Mesenchymal stem cell (in vitro differentiated cells and primary cell): ENCODE measurements at regions not wholly inside any gene's neighbourhood (a gene's known extent, or its start where the extent isn't known, plus 50 kb on each side); places are given as distances from the start of the nearest gene placed in this dataset.
A peak's percentile ranks its signal among the peaks of the same experiment; 100 is the strongest.

Source experiments
- DNase-seq: peaks from one replicate; pipeline ENCODE4 v3.0.0-alpha.2; 2013
- H2AFZ ChIP-seq: one replicate; pipeline ENCODE4 v1.6.1; 2013; ENCODE audit warnings: low read depth, mild to moderate bottlenecking, control low read depth, inconsistent platforms, low read length, moderate library complexity
- H2AK5ac ChIP-seq: 2 replicates; pipeline ENCODE4 v1.6.1; 2013; ENCODE audit warnings: low read length, moderate library complexity, mild to moderate bottlenecking, inconsistent platforms; ENCODE audit not compliant: severe bottlenecking
- H2BK120ac ChIP-seq: one replicate; pipeline ENCODE4 v1.6.1; 2013; ENCODE audit warnings: low read depth, mild to moderate bottlenecking, inconsistent platforms, low read length, moderate library complexity
- H2BK12ac ChIP-seq, 2 experiments: one replicate each; pipeline ENCODE4 v1.6.1; 2013; ENCODE audit warnings: inconsistent platforms in 2 of 2, low read length in 2 of 2, mild to moderate bottlenecking in 2 of 2, moderate library complexity in 2 of 2, control low read depth in 1 of 2
- H2BK15ac ChIP-seq: one replicate; pipeline ENCODE4 v1.6.1; 2013; ENCODE audit warnings: mild to moderate bottlenecking, low read depth, inconsistent platforms; ENCODE audit not compliant: poor library complexity, severe bottlenecking
- H2BK5ac ChIP-seq: 2 replicates; pipeline ENCODE4 v1.6.1; 2013; ENCODE audit warnings: low read depth, mild to moderate bottlenecking, low read length, control low read depth, inconsistent platforms; ENCODE audit not compliant: poor library complexity, severe bottlenecking
- H3K14ac ChIP-seq, 2 experiments: one replicate each; pipeline ENCODE4 v1.6.1; 2013; ENCODE audit warnings: inconsistent platforms in 2 of 2, low read length in 2 of 2, control low read depth in 1 of 2, mild to moderate bottlenecking in 1 of 2, moderate library complexity in 1 of 2
- H3K18ac ChIP-seq, 2 experiments: one replicate each; pipeline ENCODE4 v1.6.1; 2013; ENCODE audit warnings: inconsistent platforms in 2 of 2, low read length in 2 of 2, control low read depth in 1 of 2, low read depth in 1 of 2, mild to moderate bottlenecking in 1 of 2
- H3K23ac ChIP-seq, 2 experiments: one replicate each; pipeline ENCODE4 v1.6.1; 2013; ENCODE audit warnings: inconsistent platforms in 2 of 2, low read length in 2 of 2, mild to moderate bottlenecking in 2 of 2, moderate library complexity in 2 of 2, control low read depth in 1 of 2
- H3K27ac ChIP-seq: 2 replicates; pipeline ENCODE4 v1.5.1; 2013; ENCODE audit warnings: mild to moderate bottlenecking, moderate library complexity, low read length, control low read depth, inconsistent platforms; ENCODE audit not compliant: poor library complexity, severe bottlenecking
- H3K27me3 ChIP-seq, 2 experiments: 2 replicates each; pipeline versions ENCODE4 v1.6.1 to v1.7.0; 2013; ENCODE audit warnings: low read length in 2 of 2, mild to moderate bottlenecking in 2 of 2, moderate library complexity in 2 of 2, control low read depth in 1 of 2, inconsistent platforms in 1 of 2; ENCODE audit not compliant: control insufficient read depth in 1 of 2, insufficient read depth in 1 of 2
- H3K36me3 ChIP-seq, 2 experiments: 2 replicates each; pipeline versions ENCODE4 v1.6.1 to v1.7.0; 2013; ENCODE audit warnings: low read length in 2 of 2, control low read depth in 1 of 2, inconsistent platforms in 1 of 2, low read depth in 1 of 2, mild to moderate bottlenecking in 1 of 2; ENCODE audit not compliant: insufficient read depth in 2 of 2, control insufficient read depth in 1 of 2
- H3K4ac ChIP-seq, 2 experiments: one replicate each; pipeline ENCODE4 v1.6.1; 2013; ENCODE audit warnings: inconsistent platforms in 2 of 2, low read length in 2 of 2, mild to moderate bottlenecking in 2 of 2, moderate library complexity in 2 of 2, control low read depth in 1 of 2, low read depth in 1 of 2
- H3K4me1 ChIP-seq: 2 replicates; pipeline ENCODE4 v1.6.1; 2013; ENCODE audit warnings: low read depth, low read length, control low read depth; ENCODE audit not compliant: control insufficient read depth, insufficient read depth
- H3K4me2 ChIP-seq: 2 replicates; pipeline ENCODE4 v1.6.1; 2013; ENCODE audit warnings: low read length, mild to moderate bottlenecking, inconsistent platforms; ENCODE audit not compliant: poor library complexity, severe bottlenecking
- H3K4me3 ChIP-seq, 2 experiments: 2 replicates each; pipeline versions ENCODE4 v1.5.1 to v1.7.0; 2013; ENCODE audit warnings: low read length in 2 of 2, mild to moderate bottlenecking in 2 of 2, control low read depth in 1 of 2, low read depth in 1 of 2; ENCODE audit not compliant: insufficient read depth in 1 of 2
- H3K79me1 ChIP-seq: replicated peaks from 2 replicates; pipeline ENCODE4 v1.6.1; 2013; ENCODE audit warnings: mild to moderate bottlenecking, control low read depth, low read length, inconsistent platforms; ENCODE audit not compliant: poor library complexity, severe bottlenecking
- H3K9ac ChIP-seq: 2 replicates; pipeline ENCODE4 v1.7.0; 2013; ENCODE audit warnings: mild to moderate bottlenecking, low read length, moderate library complexity
- H3K9me3 ChIP-seq: 2 replicates; pipeline ENCODE4 v1.7.0; 2013; ENCODE audit warnings: mild to moderate bottlenecking, low read length; ENCODE audit not compliant: control insufficient read depth
- H4K8ac ChIP-seq: one replicate; pipeline ENCODE4 v1.6.1; 2013; ENCODE audit warnings: inconsistent platforms, mild to moderate bottlenecking, low read length, moderate library complexity
- H4K91ac ChIP-seq: one replicate; pipeline ENCODE4 v1.6.1; 2013; ENCODE audit warnings: mild to moderate bottlenecking, low read length, inconsistent platforms
- WGBS: methylation state at CpG from one replicate; pipeline ENCODE4 v1.1.7; 2013; ENCODE audit warnings: mixed read lengths; 5-methylcytosine and 5-hydroxymethylcytosine counted together

GRCh38 chr19:27974082-27974513, 1238.9 kb downstream of the UQCRFS1 start:
- Histone ChIP-seq H4K8ac (no peak overlapping the region), H3K4me1 (peaks cover 19% of the 10 kb centered on the region), H2BK12ac (no peak overlapping the region), H2AK5ac (no peak overlapping the region), H2BK5ac (no peak overlapping the region), H3K14ac (no peak overlapping the region), H2BK120ac (no peak overlapping the region), H4K91ac (no peak overlapping the region), H3K9ac (no peak overlapping the region), H3K79me1 (no peaks in the 10 kb centered on the region), H3K18ac (no peak overlapping the region), H3K23ac (no peak overlapping the region), H2BK15ac (no peak overlapping the region), H3K4me2 (no peak overlapping the region), H3K9me3 (no peaks in the 10 kb centered on the region), H3K4me3 (no peak overlapping the region), H3K4ac (no peak overlapping the region), H3K27ac (no peak overlapping the region), H2AFZ (no peak overlapping the region), H3K36me3 (no peaks in the 10 kb centered on the region), H3K27me3 (peaks cover 0 to 22% of the 10 kb centered on the region in 2 experiments)
- 44% methylated on average over 1 of the region's 2 CpGs for WGBS
- no peak for DNase-seq

GRCh38 chr19:27972291-27973040, 1240.5 kb downstream of the UQCRFS1 start:
- DNase-seq = no peak
- H3K9ac ChIP-seq = no peak overlapping the region
- no peaks in the 10 kb centered on the region for H3K79me1 ChIP-seq
- H3K27me3 ChIP-seq = peaks cover 0 to 21% of the 10 kb centered on the region in 2 experiments
- no peaks in the 10 kb centered on the region for H3K36me3 ChIP-seq
- no peak overlapping the region for H3K4me3 ChIP-seq
- H3K9me3 ChIP-seq = no peaks in the 10 kb centered on the region
- no peak overlapping the region for H3K23ac ChIP-seq
- no peak overlapping the region for H3K18ac ChIP-seq
- H3K4me1 ChIP-seq = peaks cover 19% of the 10 kb centered on the region
- H4K91ac ChIP-seq = no peak overlapping the region
- no peak overlapping the region for H4K8ac ChIP-seq
- H2BK12ac ChIP-seq = no peak overlapping the region
- WGBS = 33% methylated on average over 5 of the region's 5 CpGs
- H3K14ac ChIP-seq = no peak overlapping the region
- H3K4ac ChIP-seq = no peak overlapping the region
- H2BK120ac ChIP-seq = no peak overlapping the region
- no peak overlapping the region for H2BK15ac ChIP-seq
- peak overlapping the region; percentile 93 for H3K27ac ChIP-seq
- no peak overlapping the region for H2AFZ ChIP-seq
- H2BK5ac ChIP-seq = peak overlapping the region; percentile 90
- H3K4me2 ChIP-seq = no peak overlapping the region
- peak overlapping the region; percentile 95 for H2AK5ac ChIP-seq

- H3K27ac ChIP-seq = peak overlapping the region; percentile 93
- H3K9ac ChIP-seq = no peak overlapping the region
- H3K4me3 ChIP-seq = no peak overlapping the region
- 74% methylated on average over 2 of the region's 2 CpGs for WGBS
- no peaks in the 10 kb centered on the region for H3K79me1 ChIP-seq
- H4K91ac ChIP-seq = no peak overlapping the region
- no peak for DNase-seq
- H3K9me3 ChIP-seq = no peaks in the 10 kb centered on the region
- no peak overlapping the region for H4K8ac ChIP-seq
- H3K14ac ChIP-seq = no peak overlapping the region
- peak overlapping the region; percentile 90 for H2BK5ac ChIP-seq
- H3K36me3 ChIP-seq = no peaks in the 10 kb centered on the region
- H2AFZ ChIP-seq = no peak overlapping the region
- H2BK120ac ChIP-seq = no peak overlapping the region
- H2AK5ac ChIP-seq = peak overlapping the region; percentile 90
- H3K4me2 ChIP-seq = no peak overlapping the region
- peaks cover 0 to 15% of the 10 kb centered on the region in 2 experiments for H3K27me3 ChIP-seq
- H3K4me1 ChIP-seq = peaks cover 19% of the 10 kb centered on the region
- no peak overlapping the region for H2BK12ac ChIP-seq
- no peak overlapping the region for H2BK15ac ChIP-seq
- no peak overlapping the region for H3K18ac ChIP-seq
- H3K4ac ChIP-seq = no peak overlapping the region
- H3K23ac ChIP-seq = no peak overlapping the region
Measured at GRCh38 chr19:27971869-27972268, 1241.1 kb downstream of the UQCRFS1 start.

- whole genome bisulfite sequencing = 20% methylated on average over 4 of the region's 5 CpGs
- DNase-seq = no peak
- H3K36me3 ChIP-seq = no peaks in the 10 kb centered on the region
- no peak overlapping the region for H3K9ac ChIP-seq
- no peaks in the 10 kb centered on the region for H3K79me1 ChIP-seq
- H3K14ac ChIP-seq = no peak overlapping the region
- no peak overlapping the region for H3K18ac ChIP-seq
- H2BK120ac ChIP-seq = no peak overlapping the region
- peaks cover 0 to 7% of the 10 kb centered on the region in 2 experiments for H3K27me3 ChIP-seq
- H4K91ac ChIP-seq = no peak overlapping the region
- H3K4me2 ChIP-seq = no peak overlapping the region
- no peak overlapping the region for H3K4ac ChIP-seq
- no peak overlapping the region for H2AFZ ChIP-seq
- peaks cover 19% of the 10 kb centered on the region for H3K4me1 ChIP-seq
- H3K23ac ChIP-seq = no peak overlapping the region
- no peak overlapping the region for H2BK12ac ChIP-seq
- H2BK15ac ChIP-seq = no peak overlapping the region
- no peak overlapping the region for H2BK5ac ChIP-seq
- no peak overlapping the region for H4K8ac ChIP-seq
- no peaks in the 10 kb centered on the region for H3K9me3 ChIP-seq
- no peak overlapping the region for H3K4me3 ChIP-seq
- H3K27ac ChIP-seq = peak overlapping the region; percentile 93
- no peak overlapping the region for H2AK5ac ChIP-seq
Measured at GRCh38 chr19:27971071-27971470, 1241.9 kb downstream of the UQCRFS1 start.
